Psoas muscle (tissue), 7 donors: ENCODE measurements at regions not wholly inside any gene's neighbourhood (a gene's known extent, or its start where the extent isn't known, plus 50 kb on each side); places are given as distances from the start of the nearest gene placed in this dataset.

Source experiments
- ATAC-seq, 4 donors: fragments of 200-7000 bp; cut with Tn5 transposase; one replicate each; pipeline ENCODE4 v1.9.1; 2020; ENCODE audit warnings: moderate library complexity in 3 of 4, mild to moderate bottlenecking in 2 of 4
- DNase-seq, 2 donors: peaks; one replicate each; pipeline ENCODE4 v3.0.0-alpha.2; 2020
- H3K27ac ChIP-seq: fragments of 200-600 bp; one replicate; pipeline ENCODE4 v1.8.0; 2022
- H3K27me3 ChIP-seq, 3 donors: fragments of 200-600 bp in 1 of 3; one replicate each; pipeline versions ENCODE4 v1.6.1 to v1.8.0; 2013 to 2022; ENCODE audit warnings: low read length in 2 of 3, mild to moderate bottlenecking in 2 of 3, moderate library complexity in 1 of 3; ENCODE audit not compliant: insufficient read depth in 3 of 3
- H3K36me3 ChIP-seq, 2 donors: fragments of 200-600 bp in 1 of 2; one replicate each; pipeline versions ENCODE4 v1.6.1 to v1.8.0; 2013 to 2022; ENCODE audit warnings: low read depth in 1 of 2, mild to moderate bottlenecking in 1 of 2, moderate library complexity in 1 of 2; ENCODE audit not compliant: insufficient read depth in 1 of 2
- H3K4me1 ChIP-seq: fragments of 200-600 bp; one replicate; pipeline ENCODE4 v1.8.0; 2022
- H3K4me3 ChIP-seq: fragments of 200-600 bp; one replicate; pipeline ENCODE4 v1.8.0; 2022; ENCODE audit warnings: mild to moderate bottlenecking
- H3K9me3 ChIP-seq: fragments of 200-600 bp; one replicate; pipeline ENCODE4 v1.8.0; 2022
- CTCF ChIP-seq: fragments of 200-600 bp; IDR thresholded peaks from one replicate; pipeline ENCODE4 v1.8.0; 2022; ENCODE audit warnings: antibody characterized with exemption
- WGBS, 3 donors: extraction: QIAGEN DNeasy Blood & Tissue Kit; methylation state at CpG; one replicate each; pipeline versions ENCODE4 v1.1.6 to v1.1.7; 2013; 5-methylcytosine and 5-hydroxymethylcytosine counted together
- intact Hi-C, 2 donors: fragments of 100-400 bp; cut with DNase I; formaldehyde crosslinking; loops; one replicate each; pipeline versions ENCODE4 v1.11.0 to v1.14.2; 2022
- donor health status: healthy with polysubstance abuse.
- donor health status: DM: no; HTN: no; CAD: no; lungs with moderate emphysema.
- donor health status: Bipolar disorder and iron deficiency.
- donor health status: healthy.
- donor health status: DM: yes; HTN: yes; CAD: no.
- donor health status: DM: no; HTN: no; CAD: no.
- donor health status: DM: yes; HTN: yes; CAD: no.

- Histone ChIP-seq H3K27me3 (no peaks in the 10 kb centered on the region), H3K9me3 (no peaks in the 10 kb centered on the region), H3K27ac (no peak overlapping the region), H3K4me1 (no peaks in the 10 kb centered on the region), H3K36me3 (no peaks in the 10 kb centered on the region), H3K4me3 (no peak overlapping the region)
- no peak for TF ChIP-seq CTCF
- intact Hi-C loops = no loop called here
- whole genome bisulfite sequencing, 3 donors = 91 to 97% (median 94%) methylated on average over 1 of the region's 1 CpG
- ATAC-seq (no peak), DNase-seq (no peak)
Measured at GRCh38 chr4:137676357-137676998, 144.2 kb upstream of the PCDH18 start.

GRCh38 chr4:137674066-137674465 lies 141.8 kb upstream of the PCDH18 start:
- no peaks in the 10 kb centered on the region for H3K9me3 ChIP-seq
- no peaks in the 10 kb centered on the region for H3K27me3 ChIP-seq
- no peak overlapping the region for H3K27ac ChIP-seq
- no peak for TF ChIP-seq CTCF
- 89 to 92% (median 91%) methylated on average over 2 of the region's 2 CpGs for WGBS, 3 donors
- intact Hi-C loops = no loop called here
- DNase-seq (no peak), ATAC-seq (no peak)
- H3K4me1 ChIP-seq = no peaks in the 10 kb centered on the region
- H3K4me3 ChIP-seq = no peak overlapping the region
- no peaks in the 10 kb centered on the region for H3K36me3 ChIP-seq

- no peaks in the 10 kb centered on the region for H3K9me3 ChIP-seq
- intact Hi-C loops = no loop called here
- no peak for ATAC-seq
- DNase-seq = no peak
- H3K36me3 ChIP-seq = no peaks in the 10 kb centered on the region
- H3K27ac ChIP-seq = no peak overlapping the region
- H3K4me1 ChIP-seq = no peaks in the 10 kb centered on the region
- no peak overlapping the region for H3K4me3 ChIP-seq
- H3K27me3 ChIP-seq = no peaks in the 10 kb centered on the region
- TF ChIP-seq CTCF = no peak
Measured at GRCh38 chr4:137668885-137669545, 136.7 kb upstream of the PCDH18 start.

- Histone ChIP-seq H3K9me3 (no peaks in the 10 kb centered on the region), H3K4me1 (no peaks in the 10 kb centered on the region), H3K27ac (no peak overlapping the region), H3K36me3 (no peaks in the 10 kb centered on the region), H3K27me3 (no peaks in the 10 kb centered on the region), H3K4me3 (no peak overlapping the region)
- TF ChIP-seq CTCF = no peak
- WGBS, 3 donors = 59 to 64% (median 64%) methylated on average over 2 of the region's 2 CpGs
- ATAC-seq (no peak), DNase-seq (no peak)
- intact Hi-C loops = no loop called here
Measured at GRCh38 chr4:137664416-137664815, 132.1 kb upstream of the PCDH18 start.

GRCh38 chr4:137664046-137664387 lies 131.7 kb upstream of the PCDH18 start:
- no peak for TF ChIP-seq CTCF
- intact Hi-C loops = no loop called here
- no peak overlapping the region for H3K27ac ChIP-seq
- no peaks in the 10 kb centered on the region for H3K9me3 ChIP-seq
- ATAC-seq = no peak
- H3K36me3 ChIP-seq = no peaks in the 10 kb centered on the region
- no peaks in the 10 kb centered on the region for H3K27me3 ChIP-seq
- no peaks in the 10 kb centered on the region for H3K4me1 ChIP-seq
- no peak overlapping the region for H3K4me3 ChIP-seq
- WGBS, 3 donors = 5 to 12% (median 9%) methylated on average over 1 of the region's 1 CpG
- no peak for DNase-seq
